ENCODE measurements at regions not wholly inside any gene's neighbourhood (a gene's known extent, or its start where the extent isn't known, plus 50 kb on each side); places are given as distances from the start of the nearest gene placed in this dataset.

- H2AFZ ChIP-seq = no peak overlapping the region
- no peaks in the 10 kb centered on the region for H3K79me2 ChIP-seq (replicated peaks; ENCODE audit: insufficient read depth)
- H3K4me1 ChIP-seq (ENCODE audit: insufficient read depth) = no peaks in the 10 kb centered on the region
- TF ChIP-seq STAT1 (IDR thresholded peaks at IDR 0.05; ENCODE audit: unreplicated experiment) = no peak
- TF ChIP-seq CREB1 (CRISPR knock-in tag; IDR thresholded peaks at IDR 0.05; ENCODE audit: low read depth) = no peak
- no peak for TF ChIP-seq REST (IDR thresholded peaks at IDR 0.05; ENCODE audit: unreplicated experiment)
- TF ChIP-seq, protein P1, sequence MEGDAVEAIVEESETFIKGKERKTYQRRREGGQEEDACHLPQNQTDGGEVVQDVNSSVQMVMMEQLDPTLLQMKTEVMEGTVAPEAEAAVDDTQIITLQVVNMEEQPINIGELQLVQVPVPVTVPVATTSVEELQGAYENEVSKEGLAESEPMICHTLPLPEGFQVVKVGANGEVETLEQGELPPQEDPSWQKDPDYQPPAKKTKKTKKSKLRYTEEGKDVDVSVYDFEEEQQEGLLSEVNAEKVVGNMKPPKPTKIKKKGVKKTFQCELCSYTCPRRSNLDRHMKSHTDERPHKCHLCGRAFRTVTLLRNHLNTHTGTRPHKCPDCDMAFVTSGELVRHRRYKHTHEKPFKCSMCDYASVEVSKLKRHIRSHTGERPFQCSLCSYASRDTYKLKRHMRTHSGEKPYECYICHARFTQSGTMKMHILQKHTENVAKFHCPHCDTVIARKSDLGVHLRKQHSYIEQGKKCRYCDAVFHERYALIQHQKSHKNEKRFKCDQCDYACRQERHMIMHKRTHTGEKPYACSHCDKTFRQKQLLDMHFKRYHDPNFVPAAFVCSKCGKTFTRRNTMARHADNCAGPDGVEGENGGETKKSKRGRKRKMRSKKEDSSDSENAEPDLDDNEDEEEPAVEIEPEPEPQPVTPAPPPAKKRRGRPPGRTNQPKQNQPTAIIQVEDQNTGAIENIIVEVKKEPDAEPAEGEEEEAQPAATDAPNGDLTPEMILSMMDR (conservative IDR thresholded peaks at IDR 0.05; ENCODE audit: low read depth in 2 of 2) = no peak
- TF ChIP-seq POLR2AphosphoS5 (IDR thresholded peaks at IDR 0.05; ENCODE audit: low read depth) = no peak
- no peak for TF ChIP-seq JUNB (IDR thresholded peaks at IDR 0.05; ENCODE audit: unreplicated experiment)
- TF ChIP-seq ZNF462 (CRISPR knock-in tag; IDR thresholded peaks at IDR 0.05) = no peak
- no peak for TF ChIP-seq EZH2 (IDR thresholded peaks at IDR 0.05; ENCODE audit: low read depth, unreplicated experiment)
- TF ChIP-seq ZNF114 (CRISPR knock-in tag; IDR thresholded peaks at IDR 0.05) = no peak
- no peak for TF ChIP-seq EZH2phosphoT487 (IDR thresholded peaks at IDR 0.05; ENCODE audit: unreplicated experiment)
- no peak for TF ChIP-seq ETS1 (IDR thresholded peaks at IDR 0.05)
- no peak for TF ChIP-seq NANOG (IDR thresholded peaks at IDR 0.05; ENCODE audit: borderline replicate concordance)
- no peak for TF ChIP-seq ZNF331 (CRISPR knock-in tag; IDR thresholded peaks at IDR 0.05; ENCODE audit: low read depth)
- Mint-ChIP-seq H3K27ac (no peak overlapping the region), H3K9me3 (peaks cover 9% of the 10 kb centered on the region; the same call in 2 of the 3 replicates), H3K4me1 (no peaks in the 10 kb centered on the region), H3K4me3 (no peak overlapping the region), H3K27me3 (ENCODE audit: insufficient read depth, low read depth, poor library complexity) (no peaks in the 10 kb centered on the region), H3K36me3 (ENCODE audit: low read depth) (peaks cover 4% of the 10 kb centered on the region; the same call in 1 of the 3 replicates)
- H3K27ac ChIP-seq (ENCODE audit: low read depth) = no peak overlapping the region
- no peak for ATAC-seq
- H3K27me3 ChIP-seq (ENCODE audit: insufficient read depth) = no peaks in the 10 kb centered on the region
- H3K36me3 ChIP-seq (ENCODE audit: insufficient read depth) = no peaks in the 10 kb centered on the region
- H3F3A ChIP-seq (replicated peaks; ENCODE audit: low read depth) = no peaks in the 10 kb centered on the region
- DNase-seq (ENCODE audit: low spot score) = no peak
- H3K4me2 ChIP-seq = no peak overlapping the region
- H3K4me3 ChIP-seq = no peak overlapping the region
- no peaks in the 10 kb centered on the region for H3K9me2 ChIP-seq (ENCODE audit: insufficient read depth)
- H4K20me1 ChIP-seq (replicated peaks; ENCODE audit: insufficient read depth) = no peaks in the 10 kb centered on the region
Observed at GRCh38 chr7:104962781-104963180, 51.2 kb upstream of the KMT2E start.
